HCT116 (cell line): ENCODE measurements at regions not wholly inside any gene's neighbourhood (a gene's known extent, or its start where the extent isn't known, plus 50 kb on each side); places are given as distances from the start of the nearest gene placed in this dataset.

ENCODE experiments used
- ATAC-seq: fragments of 200-7000 bp; cut with Tn5 transposase; 2 replicates; pipeline ENCODE4 v1.9.1; 2020; ENCODE audit warnings: mild to moderate bottlenecking, moderate library complexity
- BruUV-seq: library from RNA; stranded (reverse); fragments of 400-500 nt; replicated peaks from 2 replicates; lab custom pipeline; 2021; lab: Mats Ljungman, UMichigan
- CTCF ChIA-PET: fragments of 300-600 bp; sonication (Branson Sonifier 250); formaldehyde crosslinking; loops from one replicate; lab custom pipeline; 2021; ENCODE audit warnings: antibody characterized with exemption; lab: Charles Lee
- POLR2A ChIA-PET: fragments of 300-600, 350-600 bp; sonication (Branson Sonifier 250); formaldehyde crosslinking; loops from one replicate; lab custom pipeline; 2021; ENCODE audit warnings: antibody characterized with exemption; lab: Charles Lee
- RAD21 ChIA-PET, 2 experiments: fragments of 300-600 bp; sonication (Branson Sonifier 250); formaldehyde crosslinking; loops; one replicate each; lab custom pipeline; 2023; ENCODE audit warnings: low total read pairs in 2 of 2; ENCODE audit not compliant: uncharacterized antibody in 2 of 2, unreplicated experiment in 2 of 2, low non-redundant PET in 1 of 2; lab: Charles Lee
- DNase-seq: peaks from one replicate; pipeline ENCODE4 v3.0.0-alpha.2; 2010; ENCODE audit warnings: low read depth, low spot score
- H2AFZ ChIP-seq: fragments of 200-600 bp; shearing (Covaris generic), sonication (generic); 2 replicates; pipeline ENCODE4 v1.6.1; 2017; ENCODE audit warnings: low read depth, mixed run types, mixed read lengths, antibody characterized with exemption, low read length; ENCODE audit not compliant: poor library complexity, severe bottlenecking
- H3K27ac ChIP-seq: 2 replicates; pipeline ENCODE4 v1.5.1; 2012; ENCODE audit warnings: low read depth, low read length
- H3K27me3 ChIP-seq: fragments of 200-600 bp; sonication (generic); 2 replicates; pipeline ENCODE4 v1.6.1; 2016; ENCODE audit warnings: mixed run types, low read length, mixed read lengths; ENCODE audit not compliant: insufficient read depth
- H3K36me3 ChIP-seq, 2 experiments: fragments of 200-500 bp in 1 of 2; fragments of 200-600 bp in 1 of 2; sonication (Bioruptor generic) in 1 of 2; sonication (generic) in 1 of 2; 2 replicates each; pipeline versions ENCODE4 v1.5.1 to v1.6.1; 2014 to 2016; ENCODE audit warnings: low read length in 2 of 2, inconsistent platforms in 1 of 2, mixed read lengths in 1 of 2, mixed run types in 1 of 2; ENCODE audit not compliant: insufficient read depth in 2 of 2, control insufficient read depth in 1 of 2
- H3K4me1 ChIP-seq, 2 experiments: fragments of 200-600 bp in 1 of 2; sonication (generic) in 1 of 2; 2 replicates each; pipeline versions ENCODE4 v1.5.1 to v1.6.1; 2012 to 2017; ENCODE audit warnings: low read length in 2 of 2, inconsistent platforms in 1 of 2, mild to moderate bottlenecking in 1 of 2, mixed read lengths in 1 of 2, mixed run types in 1 of 2, moderate library complexity in 1 of 2; ENCODE audit not compliant: insufficient read depth in 2 of 2, control insufficient read depth in 1 of 2
- H3K4me2 ChIP-seq: fragments of 200-600 bp; sonication (generic); 2 replicates; pipeline ENCODE4 v1.6.1; 2017; ENCODE audit warnings: mixed run types, low read length, mixed read lengths
- H3K4me3 ChIP-seq, 2 experiments: fragments of 200-600 bp in 1 of 2; sonication (generic) in 1 of 2; replicated peaks in 1 of 2; 2 replicates each; pipeline ENCODE4 v1.5.1; 2011 to 2016; ENCODE audit warnings: low read length in 2 of 2, control low read depth in 1 of 2, low read depth in 1 of 2, mild to moderate bottlenecking in 1 of 2, mixed read lengths in 1 of 2, mixed run types in 1 of 2
- H3K79me2 ChIP-seq: fragments of 200-600 bp; sonication (generic); 2 replicates; pipeline ENCODE4 v1.6.1; 2017; ENCODE audit warnings: mild to moderate bottlenecking, mixed run types, low read length, moderate library complexity, mixed read lengths; ENCODE audit not compliant: insufficient read depth
- H3K9ac ChIP-seq: fragments of 200-600 bp; sonication (generic); 2 replicates; pipeline ENCODE4 v1.6.1; 2016; ENCODE audit warnings: low read length, mixed read lengths
- H3K9me2 ChIP-seq: fragments of 200-600 bp; sonication (generic), shearing (Covaris generic); 2 replicates; pipeline ENCODE4 v1.6.1; 2017; ENCODE audit warnings: mixed run types, mild to moderate bottlenecking, moderate library complexity; ENCODE audit not compliant: insufficient read depth
- H3K9me3 ChIP-seq, 2 experiments: fragments of 200-500 bp in 1 of 2; fragments of 200-600 bp in 1 of 2; sonication (Bioruptor generic) in 1 of 2; sonication (generic) in 1 of 2; 2 replicates each; pipeline ENCODE4 v1.6.1; 2014 to 2017; ENCODE audit warnings: low read length in 2 of 2, mixed read lengths in 2 of 2, inconsistent platforms in 1 of 2, low read depth in 1 of 2, mild to moderate bottlenecking in 1 of 2, mixed run types in 1 of 2, moderate library complexity in 1 of 2; ENCODE audit not compliant: control insufficient read depth in 1 of 2, insufficient read depth in 1 of 2
- H4K20me1 ChIP-seq: fragments of 200-600 bp; sonication (generic), shearing (Covaris generic); 2 replicates; pipeline ENCODE4 v1.6.1; 2017; ENCODE audit warnings: mixed run types, mild to moderate bottlenecking, moderate library complexity; ENCODE audit not compliant: insufficient read depth
- ATF3 ChIP-seq: IDR thresholded peaks from 2 replicates; pipeline ENCODE4 v1.6.1; 2012
- CBX3 ChIP-seq: IDR thresholded peaks from 2 replicates; pipeline ENCODE4 v1.6.1; 2012; ENCODE audit warnings: low read depth
- CEBPB ChIP-seq: IDR thresholded peaks from 2 replicates; pipeline ENCODE4 v1.6.1; 2012; ENCODE audit warnings: low read depth
- ELF1 ChIP-seq: IDR thresholded peaks from 2 replicates; pipeline ENCODE4 v1.6.1; 2012; ENCODE audit warnings: low read depth, borderline replicate concordance
- EZH2phosphoT487 ChIP-seq: fragments of 200-600 bp; IDR thresholded peaks from 2 replicates; pipeline ENCODE4 v1.6.1; 2018; ENCODE audit warnings: antibody characterized with exemption, borderline replicate concordance
- POLR2A ChIP-seq: IDR thresholded peaks from 2 replicates; pipeline ENCODE4 v1.7.0; 2011; ENCODE audit warnings: borderline replicate concordance; ENCODE audit not compliant: insufficient read depth, insufficient read length; ENCODE audit errors: extremely low read depth
- POLR2AphosphoS5 ChIP-seq: IDR thresholded peaks from 2 replicates; pipeline ENCODE4 v1.6.1; 2011; ENCODE audit warnings: mild to moderate bottlenecking, low read depth, low read length, moderate library complexity
- RAD21 ChIP-seq: IDR thresholded peaks from 2 replicates; pipeline ENCODE4 v1.6.1; 2012; ENCODE audit warnings: low read depth, mild to moderate bottlenecking
- TCF7L2 ChIP-seq: IDR thresholded peaks from 2 replicates; pipeline ENCODE4 v1.7.0; 2011; ENCODE audit warnings: borderline replicate concordance, inconsistent platforms; ENCODE audit not compliant: insufficient read depth, insufficient read length; ENCODE audit errors: extremely low read depth
- YY1 ChIP-seq: IDR thresholded peaks from 2 replicates; pipeline ENCODE4 v1.6.1; 2011; ENCODE audit warnings: low read length, low read depth, moderate library complexity, mild to moderate bottlenecking; ENCODE audit not compliant: insufficient replicate concordance; ENCODE audit errors: extremely low read depth
- ZNF274 ChIP-seq: fragments of 200-500 bp; sonication (Bioruptor generic); IDR thresholded peaks from 2 replicates; pipeline ENCODE4 v1.6.1; 2014; ENCODE audit warnings: mild to moderate bottlenecking, low read depth, low read length, inconsistent platforms
- intact Hi-C: fragments of 100-400 bp; cut with micrococcal nuclease; formaldehyde crosslinking; loops from 2 replicates; pipeline ENCODE4 v1.10.0; 2022
- TF ChIP-seq, protein P1 (sequence below): IDR thresholded peaks from 2 replicates; pipeline ENCODE4 v1.6.1; 2011; ENCODE audit warnings: mild to moderate bottlenecking, low read length, moderate library complexity; ENCODE audit not compliant: insufficient replicate concordance; ENCODE audit errors: extremely low read depth

DNA sequence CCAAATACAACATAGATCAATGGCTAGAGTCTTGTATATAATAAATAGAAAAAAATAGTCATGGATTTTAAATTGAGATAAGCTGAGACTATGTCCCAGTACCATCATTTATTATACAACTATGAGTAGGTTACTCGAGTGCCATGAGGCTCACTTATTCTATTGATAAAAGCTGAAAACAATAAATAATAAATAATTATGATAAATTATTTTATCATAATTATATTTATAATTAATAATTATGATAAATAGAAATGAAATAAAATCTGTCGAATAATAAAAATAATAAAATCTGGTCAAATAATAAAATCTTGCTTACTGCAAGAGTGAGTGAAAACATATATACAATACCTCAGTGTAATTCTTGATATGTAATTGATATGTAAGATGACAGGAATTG is 801.4 kb downstream of the FAM181B start:
- CTCF ChIA-PET = no interaction called here
- H4K20me1 ChIP-seq = no peaks in the 10 kb centered on the region
- no peak overlapping the region for H3K4me2 ChIP-seq
- ATAC-seq (no peak), DNase-seq (no peak)
- TF ChIP-seq YY1 = no peak
- no peak for TF ChIP-seq POLR2AphosphoS5
- TF ChIP-seq, protein P1, sequence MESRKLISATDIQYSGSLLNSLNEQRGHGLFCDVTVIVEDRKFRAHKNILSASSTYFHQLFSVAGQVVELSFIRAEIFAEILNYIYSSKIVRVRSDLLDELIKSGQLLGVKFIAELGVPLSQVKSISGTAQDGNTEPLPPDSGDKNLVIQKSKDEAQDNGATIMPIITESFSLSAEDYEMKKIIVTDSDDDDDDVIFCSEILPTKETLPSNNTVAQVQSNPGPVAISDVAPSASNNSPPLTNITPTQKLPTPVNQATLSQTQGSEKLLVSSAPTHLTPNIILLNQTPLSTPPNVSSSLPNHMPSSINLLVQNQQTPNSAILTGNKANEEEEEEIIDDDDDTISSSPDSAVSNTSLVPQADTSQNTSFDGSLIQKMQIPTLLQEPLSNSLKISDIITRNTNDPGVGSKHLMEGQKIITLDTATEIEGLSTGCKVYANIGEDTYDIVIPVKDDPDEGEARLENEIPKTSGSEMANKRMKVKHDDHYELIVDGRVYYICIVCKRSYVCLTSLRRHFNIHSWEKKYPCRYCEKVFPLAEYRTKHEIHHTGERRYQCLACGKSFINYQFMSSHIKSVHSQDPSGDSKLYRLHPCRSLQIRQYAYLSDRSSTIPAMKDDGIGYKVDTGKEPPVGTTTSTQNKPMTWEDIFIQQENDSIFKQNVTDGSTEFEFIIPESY = no peak
- TF ChIP-seq TCF7L2 = no peak
- no peak for TF ChIP-seq ELF1
- no peak for TF ChIP-seq POLR2A
- no peak for TF ChIP-seq ATF3
- TF ChIP-seq EZH2phosphoT487 = no peak
- no peak for TF ChIP-seq CEBPB
- TF ChIP-seq CBX3 = no peak
- no peak for TF ChIP-seq RAD21
- no peak for TF ChIP-seq ZNF274
- RAD21 ChIA-PET = no interaction called here
- BruUV-seq = no TSS peak
- no peak overlapping the region for H3K9ac ChIP-seq
- intact Hi-C loops = no loop called here
- no peaks in the 10 kb centered on the region for H3K4me1 ChIP-seq
- no peak overlapping the region for H2AFZ ChIP-seq
- POLR2A ChIA-PET = no interaction called here
- H3K4me3 ChIP-seq = no peak overlapping the region
- no peaks in the 10 kb centered on the region for H3K36me3 ChIP-seq
- no peak overlapping the region for H3K27ac ChIP-seq
- H3K79me2 ChIP-seq = no peaks in the 10 kb centered on the region
- peaks cover 6 to 18% of the 10 kb centered on the region in 2 experiments; a peak in 3 of 4 replicates for H3K9me3 ChIP-seq
- no peaks in the 10 kb centered on the region for H3K9me2 ChIP-seq
- no peaks in the 10 kb centered on the region for H3K27me3 ChIP-seq
